HG03520 (cell line): ENCODE measurements at regions not wholly inside any gene's neighbourhood (a gene's known extent, or its start where the extent isn't known, plus 50 kb on each side); places are given as distances from the start of the nearest gene placed in this dataset.

Experiments used
- ATAC-seq: cut with Tn5 transposase; IDR thresholded peaks from one replicate; pipeline ENCODE4 v1.9.1; 2021; ENCODE audit warnings: mild to moderate bottlenecking, moderate library complexity; ENCODE audit not compliant: unreplicated experiment

- no peak for ATAC-seq
Observed at GRCh38 chrX:69280933-69281332, 115.7 kb upstream of the PJA1 start.

- no peak for ATAC-seq
Observed at GRCh38 chrX:69279234-69279633, 114.0 kb upstream of the PJA1 start.

GRCh38 chrX:69278031-69278687 is 112.9 kb upstream of the PJA1 start:
- ATAC-seq = no peak

GRCh38 chrX:69277369-69277990 is 112.2 kb upstream of the PJA1 start:
- no peak for ATAC-seq

GRCh38 chrX:69268611-69269010 is 103.4 kb upstream of the PJA1 start:
- ATAC-seq = no peak

GRCh38 chrX:69264158-69264581 is 98.9 kb upstream of the PJA1 start:
- no peak for ATAC-seq

GRCh38 chrX:69263251-69263820 is 98.1 kb upstream of the PJA1 start:
- ATAC-seq = no peak

- ATAC-seq = no peak
Observed at GRCh38 chrX:69262036-69262936, 97.0 kb upstream of the PJA1 start.

GRCh38 chrX:69260169-69260568 is 94.9 kb upstream of the PJA1 start:
- ATAC-seq = no peak

GRCh38 chrX:69258893-69259292 is 93.6 kb upstream of the PJA1 start:
- no peak for ATAC-seq

- no peak for ATAC-seq
Observed at GRCh38 chrX:69257499-69258127, 92.4 kb upstream of the PJA1 start.

GRCh38 chrX:69256291-69256565 is 91.0 kb upstream of the PJA1 start:
- no peak for ATAC-seq

- ATAC-seq = no peak
Observed at GRCh38 chrX:69255441-69256290, 90.4 kb upstream of the PJA1 start.

GRCh38 chrX:69253821-69254220 is 88.6 kb upstream of the PJA1 start:
- ATAC-seq = no peak

GRCh38 chrX:69243276-69243675 is 78.0 kb upstream of the PJA1 start:
- ATAC-seq = no peak

- no peak for ATAC-seq
Observed at GRCh38 chrX:69238887-69239231, 73.6 kb upstream of the PJA1 start.

GRCh38 chrX:69238114-69238886 is 73.0 kb upstream of the PJA1 start:
- ATAC-seq = no peak

GRCh38 chrX:69237236-69237635 is 72.0 kb upstream of the PJA1 start:
- no peak for ATAC-seq

GRCh38 chrX:69236641-69237040 is 71.4 kb upstream of the PJA1 start:
- no peak for ATAC-seq

GRCh38 chrX:69234624-69235023 is 69.4 kb upstream of the PJA1 start:
- no peak for ATAC-seq
